Fibroblast of skin of left biceps (primary cell): ENCODE measurements at regions not wholly inside any gene's neighbourhood (a gene's known extent, or its start where the extent isn't known, plus 50 kb on each side); places are given as distances from the start of the nearest gene placed in this dataset.
"Not testable (repeated sequence)": the region's sequence is repeated elsewhere in the genome, so short reads cannot be mapped to it uniquely, and the experiment has no call there.

ENCODE experiments used
- DNase-seq, 2 experiments: peaks; one replicate each; pipeline ENCODE4 v3.0.0-alpha.2; 2013; ENCODE audit warnings: low read depth in 2 of 2

DNA sequence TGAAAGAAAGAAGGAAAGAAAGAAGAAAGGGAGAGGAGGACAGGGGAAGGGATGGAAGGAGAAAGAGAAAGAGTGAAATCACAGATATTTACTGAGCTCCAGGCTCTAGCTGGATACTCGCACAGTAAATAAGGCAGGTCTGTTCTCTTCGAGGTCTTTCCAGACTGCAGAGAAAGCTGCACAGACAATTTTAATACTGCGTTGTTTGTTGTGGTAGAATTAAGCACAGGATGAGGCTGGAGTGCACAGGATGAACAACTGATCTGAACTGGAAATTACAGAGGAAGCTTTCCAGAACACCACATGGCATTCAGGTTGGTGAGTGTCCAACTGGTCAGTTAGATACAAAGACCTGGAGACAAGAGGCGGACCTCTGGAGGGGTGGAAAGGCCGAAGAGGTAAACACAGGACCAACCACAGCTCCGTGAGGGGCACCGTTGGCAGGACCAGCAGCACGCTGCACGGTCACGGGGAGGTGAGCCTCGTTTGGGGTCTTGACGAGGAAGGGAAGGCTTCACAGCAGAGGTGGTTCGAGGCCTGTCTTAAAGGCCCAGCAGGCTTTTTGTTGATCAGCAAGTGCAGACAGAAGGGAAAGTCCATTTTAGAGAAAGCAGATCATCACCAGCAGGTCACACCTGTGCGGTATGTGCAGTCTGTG, 121.7 kb downstream of the ATP6V0E2 start:
- DNase-seq, result not testable (repeated sequence)

DNA sequence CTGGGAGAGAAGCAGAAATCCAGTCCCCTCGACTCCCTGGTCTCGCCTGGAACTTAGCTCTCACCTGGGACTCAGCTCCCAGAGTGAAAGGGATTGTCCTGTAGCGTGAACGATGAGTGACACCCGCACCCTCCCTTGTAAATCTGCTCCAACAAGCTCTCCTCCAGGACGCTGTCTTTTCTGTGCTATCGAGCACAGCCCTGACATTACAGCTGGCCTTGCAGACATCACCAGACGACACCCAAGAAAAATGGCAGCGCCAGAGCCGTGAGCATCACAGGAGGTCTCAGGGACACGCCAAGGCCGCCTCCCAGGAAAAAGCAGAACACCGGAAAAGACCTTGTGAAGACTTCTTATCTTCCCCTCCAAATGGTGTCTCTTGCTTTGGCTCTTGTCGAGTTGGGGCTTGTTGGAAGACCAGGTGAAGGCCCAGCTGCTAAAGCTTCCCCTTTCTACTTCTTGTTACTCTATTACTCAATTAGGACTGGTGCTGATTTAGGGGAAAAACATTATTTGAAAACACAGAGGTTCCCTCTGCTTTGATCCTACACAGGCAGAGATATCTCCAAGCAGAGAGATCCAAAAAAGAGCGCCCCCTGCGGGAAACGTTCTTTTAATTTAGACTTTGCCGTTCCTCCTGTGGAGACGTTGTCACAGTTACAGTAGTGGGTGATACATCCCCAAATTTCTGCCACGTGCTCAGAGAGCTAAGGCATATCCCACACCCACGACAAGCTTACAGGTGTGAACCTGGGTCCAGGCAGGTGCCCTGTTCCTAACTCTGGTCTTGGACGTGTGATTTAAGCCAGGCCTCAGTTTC, 127.2 kb downstream of the ATP6V0E2 start:
- not testable (repeated sequence) for DNase-seq

DNA sequence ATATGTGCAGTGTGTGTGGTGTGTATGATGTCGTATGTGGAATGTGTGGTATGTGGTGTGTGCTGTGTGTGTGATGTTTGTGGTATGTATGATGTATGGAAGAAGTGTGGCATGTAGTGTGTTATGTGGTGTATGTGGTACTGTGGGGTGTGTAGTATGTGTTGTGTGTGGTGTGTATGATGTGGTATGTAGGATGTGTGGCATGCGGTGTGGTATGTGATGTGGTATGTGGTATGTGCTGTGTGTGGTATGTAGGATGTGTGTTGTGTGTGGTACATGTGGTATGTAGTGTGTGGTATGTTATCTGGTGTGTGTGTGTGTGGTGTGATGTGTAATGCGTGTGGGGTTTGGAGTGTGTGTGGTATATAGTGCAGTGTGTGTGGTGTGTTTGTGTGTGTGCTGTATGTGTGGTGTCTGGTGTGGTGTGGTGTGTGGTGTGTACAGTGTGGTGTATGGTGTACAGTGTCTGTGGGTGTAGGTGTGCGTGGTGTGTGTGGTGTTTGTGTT, 129.6 kb downstream of the ATP6V0E2 start:
- DNase-seq, result no peak

DNA sequence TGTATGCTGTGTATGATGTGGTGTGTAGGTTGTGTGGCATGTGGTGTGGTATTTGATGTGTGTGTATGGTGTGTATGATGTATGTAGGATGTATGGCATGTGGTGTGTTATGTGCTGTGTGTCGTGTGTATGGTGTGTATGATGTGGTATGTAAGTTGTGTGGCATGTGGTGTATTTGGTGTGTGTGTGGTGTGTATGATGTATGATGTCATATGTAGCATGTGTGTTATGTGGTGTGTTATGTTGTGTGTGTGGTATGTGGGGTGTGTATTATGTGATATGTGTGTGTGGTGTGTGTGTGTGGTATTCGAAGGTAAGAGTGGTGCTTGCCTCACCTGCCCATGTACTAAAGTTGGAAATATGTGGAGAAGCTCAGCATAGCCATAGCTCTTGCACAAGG, 130.2 kb downstream of the ATP6V0E2 start:
- DNase-seq, result not testable (repeated sequence)

- not testable (repeated sequence) for DNase-seq
These were observed 131.1 kb downstream of the ATP6V0E2 start for GRCh38 chr7:150004843-150005242.

- DNase-seq, result not testable (repeated sequence)
These were observed 136.0 kb downstream of the ATP6V0E2 start for GRCh38 chr7:150009620-150010303.

DNA sequence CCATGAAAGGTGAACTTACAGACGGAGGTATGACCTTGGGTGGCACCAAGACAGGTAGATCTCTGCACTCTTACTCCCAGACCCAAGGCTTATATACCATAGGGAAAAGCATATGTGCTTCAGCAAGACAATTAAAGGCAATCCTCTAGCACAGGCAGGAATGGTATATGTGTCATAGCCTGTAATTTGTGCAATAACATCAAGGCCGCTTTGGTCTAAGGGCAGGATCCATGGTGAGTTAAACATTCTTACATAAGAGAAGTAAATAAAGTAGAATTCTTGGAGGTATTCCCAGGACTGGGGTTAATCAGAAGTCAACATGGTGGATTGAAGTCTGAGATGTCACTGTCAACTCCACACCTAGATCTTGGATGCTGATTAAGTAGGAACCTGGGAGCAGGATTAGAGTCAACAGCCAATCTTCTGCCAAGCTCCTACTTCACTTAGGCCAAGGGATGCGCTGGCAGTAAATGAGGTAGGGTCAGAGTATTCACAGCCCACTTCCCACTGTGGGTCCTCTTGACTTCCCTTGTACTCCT, 143.0 kb downstream of the ATP6V0E2 start:
- DNase-seq, result not testable (repeated sequence)

GRCh38 chr7:150020210-150020609, 146.4 kb downstream of the ATP6V0E2 start:
- not testable (repeated sequence) for DNase-seq

DNA sequence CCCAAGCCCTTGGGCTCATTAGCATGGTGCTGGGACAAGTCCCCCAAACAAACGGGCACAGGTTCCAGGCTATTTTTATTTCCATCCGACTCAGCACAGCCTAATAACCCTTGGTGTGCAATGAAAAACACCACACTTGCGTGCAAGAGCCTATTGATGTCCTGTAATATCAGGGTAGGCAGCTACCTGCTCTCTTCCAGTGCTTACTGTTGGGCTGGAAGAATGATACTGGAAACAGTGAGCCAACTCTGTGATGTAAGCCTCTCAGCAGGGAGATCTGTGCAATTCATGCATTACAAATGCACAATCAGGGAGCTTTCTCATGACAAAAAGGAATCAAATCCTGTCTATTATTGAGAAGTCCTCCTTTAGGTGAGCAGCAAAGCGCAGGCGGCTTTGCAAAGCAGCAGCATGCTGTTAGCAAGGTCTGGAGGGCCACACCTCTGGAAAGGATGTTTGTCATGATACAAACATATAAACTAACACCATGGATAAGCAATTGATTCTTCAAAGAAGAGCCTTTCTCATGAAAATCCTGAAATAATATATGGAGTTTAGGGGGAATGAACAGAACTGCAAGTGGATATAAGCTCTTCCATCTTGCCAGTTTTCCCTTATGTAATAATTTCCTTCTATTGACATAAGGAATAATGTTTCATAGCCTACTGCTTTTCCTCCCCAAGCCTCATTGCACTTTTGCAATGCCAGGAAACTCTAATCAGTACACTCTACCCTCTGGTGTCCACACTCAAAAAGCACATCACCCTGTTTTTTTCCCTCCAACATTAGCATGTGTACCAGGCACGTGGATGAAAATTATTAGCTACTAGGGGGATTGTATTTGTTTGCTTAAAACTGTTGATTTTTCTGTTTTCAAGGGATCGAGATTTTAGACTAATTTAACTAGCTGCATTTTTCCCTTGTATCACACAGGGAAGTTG, 151.1 kb downstream of the ATP6V0E2 start:
- DNase-seq, result not testable (repeated sequence)

- not testable (repeated sequence) for DNase-seq
These were observed 152.0 kb downstream of the ATP6V0E2 start for GRCh38 chr7:150025802-150026201.

GRCh38 chr7:150028344-150029012, 154.7 kb downstream of the ATP6V0E2 start:
- DNase-seq, result not testable (repeated sequence)

DNA sequence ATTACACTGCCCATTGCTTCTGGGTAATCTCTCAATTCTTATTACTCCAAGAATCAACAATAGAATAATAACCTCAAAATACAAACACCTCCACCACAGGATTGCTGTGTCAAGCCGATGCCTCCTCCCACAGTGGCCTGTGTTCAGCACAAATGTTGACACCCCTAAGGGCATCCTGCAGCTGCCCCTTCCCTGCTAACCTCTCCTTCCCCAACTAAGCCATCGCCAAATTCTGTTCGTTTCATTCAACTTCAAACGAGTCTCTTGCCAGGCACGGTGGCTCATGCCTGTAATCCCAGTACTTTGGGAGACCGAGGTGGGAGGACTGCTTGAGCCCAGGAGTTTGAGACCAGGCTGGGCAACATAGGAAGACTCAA, 155.2 kb downstream of the ATP6V0E2 start:
- DNase-seq, result not testable (repeated sequence)

DNA sequence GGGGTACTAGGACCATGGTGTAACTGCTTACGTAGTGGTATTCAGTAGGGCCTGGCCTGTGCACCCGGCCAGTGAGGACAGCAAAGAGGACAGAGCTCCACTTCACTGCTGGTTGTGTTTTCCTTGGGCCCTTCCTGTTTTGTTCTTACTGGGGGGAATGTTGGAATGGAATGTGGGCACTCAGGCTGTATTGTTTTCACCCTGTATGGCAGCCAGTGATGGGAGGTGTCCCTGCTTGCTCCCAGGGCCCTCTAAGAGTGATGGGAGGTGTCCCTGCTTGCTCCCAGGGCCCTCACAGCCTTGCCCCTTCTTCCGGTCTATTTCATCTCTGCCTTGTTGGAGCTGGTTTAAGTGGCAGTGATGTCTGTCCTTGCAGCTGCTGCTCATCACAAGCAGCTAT, 158.0 kb downstream of the ATP6V0E2 start:
- DNase-seq, result not testable (repeated sequence)

- not testable (repeated sequence) for DNase-seq
These were observed 159.9 kb downstream of the ATP6V0E2 start for GRCh38 chr7:150033711-150034110.

DNA sequence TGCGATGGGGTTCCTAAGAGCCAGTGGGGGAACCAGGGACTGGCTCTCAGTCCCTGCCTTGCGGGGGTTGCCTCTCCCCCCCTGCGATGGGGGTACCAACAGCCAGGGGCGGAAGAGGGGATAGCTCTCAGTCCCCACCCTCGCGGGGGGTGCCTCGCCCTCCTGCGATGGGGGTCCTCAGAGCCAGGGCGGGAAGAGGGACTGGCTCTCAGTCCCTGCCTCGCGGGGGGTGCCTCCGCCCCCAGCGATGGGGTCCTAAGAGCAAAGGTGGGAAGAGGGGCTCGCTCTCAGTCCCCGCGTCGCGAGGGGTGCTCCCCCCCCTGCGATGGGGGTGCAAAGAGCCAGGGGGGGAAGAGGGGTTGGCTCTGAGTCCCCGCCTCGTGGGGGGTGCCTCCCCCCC, 162.0 kb downstream of the ATP6V0E2 start:
- DNase-seq, result not testable (repeated sequence)

- not testable (repeated sequence) for DNase-seq
These were observed 165.3 kb downstream of the ATP6V0E2 start for GRCh38 chr7:150039061-150039460.

DNA sequence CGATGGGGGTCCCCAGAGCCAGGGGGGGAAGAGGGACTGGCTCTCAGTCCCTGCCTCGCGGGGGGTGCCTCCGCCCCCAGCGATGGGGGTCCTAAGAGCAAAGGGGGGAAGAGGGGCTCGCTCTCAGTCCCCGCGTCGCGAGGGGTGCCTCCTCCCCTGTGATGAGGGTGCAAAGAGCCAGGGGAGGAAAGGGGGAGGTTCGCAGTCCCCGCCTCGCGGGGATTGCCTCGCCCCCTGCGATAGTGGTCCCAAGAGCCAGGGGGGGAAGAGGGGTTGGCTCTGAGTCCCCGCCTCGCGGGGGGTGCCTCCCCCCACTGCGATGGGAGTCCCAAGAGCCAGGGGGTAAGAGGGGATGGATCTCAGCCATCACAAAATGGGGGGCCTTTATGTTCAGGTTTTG, 168.5 kb downstream of the ATP6V0E2 start:
- not testable (repeated sequence) for DNase-seq

DNA sequence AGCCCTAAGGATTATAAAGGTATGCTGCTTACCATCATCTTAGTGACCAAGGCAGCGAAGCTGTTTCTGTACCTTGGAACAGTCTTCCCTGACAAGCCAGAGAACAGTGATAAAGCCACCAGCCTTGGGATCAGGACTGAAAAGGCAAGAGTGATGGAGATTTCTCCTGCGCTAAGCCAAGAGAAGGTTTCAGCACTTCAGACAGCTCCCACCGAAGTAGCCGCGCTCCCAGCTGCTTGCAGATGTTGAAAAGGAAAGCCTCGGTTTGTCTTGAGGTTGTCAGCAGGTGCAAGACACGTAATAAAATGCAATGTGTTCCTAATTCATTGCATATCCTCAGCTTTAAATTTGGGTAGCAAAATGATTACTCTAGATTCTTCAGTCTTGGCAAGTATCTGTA, 171.0 kb downstream of the ATP6V0E2 start:
- DNase-seq, result not testable (repeated sequence)

DNA sequence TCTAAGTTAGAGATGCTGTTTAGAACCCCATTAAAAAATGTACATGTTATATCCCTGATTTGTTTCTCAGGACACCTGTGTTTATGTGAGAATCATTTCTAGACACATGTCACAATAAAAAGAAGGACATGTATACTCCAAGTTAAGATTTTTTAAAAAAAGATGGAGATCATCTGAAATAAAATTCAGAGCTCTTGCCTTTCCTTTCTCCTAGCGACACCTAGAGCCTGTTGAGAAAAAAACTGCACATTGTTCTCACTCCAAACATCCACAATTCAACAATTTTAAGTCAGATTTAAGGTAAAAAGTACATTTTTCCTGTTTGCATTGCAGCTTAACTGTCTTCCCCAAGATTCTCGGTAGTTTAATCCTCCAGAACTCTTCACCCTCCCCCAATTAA, 171.8 kb downstream of the ATP6V0E2 start:
- DNase-seq, result not testable (repeated sequence)
